HEK293 (cell line): ENCODE measurements at regions not wholly inside any gene's neighbourhood (a gene's known extent, or its start where the extent isn't known, plus 50 kb on each side); places are given as distances from the start of the nearest gene placed in this dataset.

Experiments
- CTCF ChIA-PET: fragments of 350-600 bp; formaldehyde crosslinking; extraction: SDS; loops from one replicate; lab custom pipeline; 2021; ENCODE audit warnings: antibody characterized with exemption; lab: Yijun Ruan, JAX
- POLR2A ChIA-PET: fragments of 300-600 bp; formaldehyde crosslinking; extraction: SDS; loops from one replicate; lab custom pipeline; 2020; ENCODE audit warnings: antibody characterized with exemption, inconsistent platforms; lab: Yijun Ruan, JAX
- H3K27ac ChIP-seq: fragments of 200-500 bp; sonication (Bioruptor generic); 2 replicates; pipeline ENCODE4 v1.5.1; 2014; ENCODE audit warnings: low read depth, low read length, control low read depth, inconsistent platforms; ENCODE audit errors: extremely low read depth
- H3K36me3 ChIP-seq, 2 experiments: fragments of 200-500 bp in 1 of 2; sonication (Bioruptor generic) in 1 of 2; 1 replicate in 1 of 2; 2 replicates in 1 of 2; pipeline ENCODE4 v1.5.1; 2014 to 2017; ENCODE audit warnings: inconsistent platforms in 2 of 2, low read length in 2 of 2; ENCODE audit not compliant: control insufficient read depth in 2 of 2, insufficient read depth in 1 of 2
- H3K4me1 ChIP-seq: fragments of 200-500 bp; sonication (Bioruptor generic); 2 replicates; pipeline ENCODE4 v1.5.1; 2014; ENCODE audit warnings: mild to moderate bottlenecking, low read length, inconsistent platforms; ENCODE audit not compliant: control insufficient read depth, insufficient read depth
- H3K4me3 ChIP-seq: 2 replicates; pipeline ENCODE4 v1.5.1; 2011; ENCODE audit warnings: low read depth, mild to moderate bottlenecking, control low read depth, low read length, moderate library complexity
- H3K9me3 ChIP-seq: fragments of 200-500 bp; sonication (Bioruptor generic); 2 replicates; pipeline ENCODE4 v1.5.1; 2014; ENCODE audit warnings: low read depth, low read length, inconsistent platforms; ENCODE audit not compliant: control insufficient read depth, insufficient read depth
- HOXC10 ChIP-seq: sonication (generic); formaldehyde crosslinking; IDR thresholded peaks from 2 replicates; pipeline ENCODE4 v1.8.1; 2023; ENCODE audit warnings: mild to moderate bottlenecking, missing genetic modification reagents
- TCF7L2 ChIP-seq: IDR thresholded peaks from 2 replicates; pipeline ENCODE4 v1.6.1; 2011; ENCODE audit warnings: low read depth, mild to moderate bottlenecking, inconsistent platforms, low read length, moderate library complexity, borderline replicate concordance
- YY1 ChIP-seq: fragments of 450-650 bp; formaldehyde crosslinking; IDR thresholded peaks from 2 replicates; pipeline ENCODE4 v1.5.1; 2018; ENCODE audit warnings: missing biosample characterization, missing genetic modification characterization
- ZIC2 ChIP-seq: fragments of 450-650 bp; formaldehyde crosslinking; IDR thresholded peaks from 2 replicates; pipeline ENCODE4 v1.5.1; 2016; ENCODE audit warnings: missing biosample characterization, missing genetic modification characterization
- ZNF157 ChIP-seq: fragments of 450-650 bp; formaldehyde crosslinking; IDR thresholded peaks from 2 replicates; pipeline ENCODE4 v1.5.1; 2016; ENCODE audit warnings: missing biosample characterization, missing genetic modification characterization
- ZNF2 ChIP-seq: fragments of 450-650 bp; formaldehyde crosslinking; IDR thresholded peaks from 2 replicates; pipeline ENCODE4 v1.5.1; 2016; ENCODE audit warnings: missing biosample characterization, missing genetic modification characterization
- ZNF350 ChIP-seq: fragments of 450-650 bp; formaldehyde crosslinking; IDR thresholded peaks from 2 replicates; pipeline ENCODE4 v1.5.0; 2017; ENCODE audit warnings: missing biosample characterization, mild to moderate bottlenecking, missing genetic modification characterization
- ZNF404 ChIP-seq: fragments of 450-650 bp; formaldehyde crosslinking; IDR thresholded peaks from 2 replicates; pipeline ENCODE4 v1.5.1; 2017; ENCODE audit warnings: missing biosample characterization, missing genetic modification characterization
- ZNF585B ChIP-seq: fragments of 450-650 bp; formaldehyde crosslinking; IDR thresholded peaks from 2 replicates; pipeline ENCODE4 v1.5.1; 2016; ENCODE audit warnings: missing biosample characterization, missing genetic modification characterization
- ZNF623 ChIP-seq: fragments of 450-650 bp; formaldehyde crosslinking; IDR thresholded peaks from 2 replicates; pipeline ENCODE4 v1.5.1; 2016; ENCODE audit warnings: missing biosample characterization, missing genetic modification characterization
- ZNF654 ChIP-seq: fragments of 450-650 bp; formaldehyde crosslinking; IDR thresholded peaks from 2 replicates; pipeline ENCODE4 v1.5.1; 2016; ENCODE audit warnings: low read depth, missing biosample characterization, missing genetic modification characterization
- ZNF658 ChIP-seq: fragments of 450-650 bp; formaldehyde crosslinking; IDR thresholded peaks from 2 replicates; pipeline ENCODE4; 2016; ENCODE audit warnings: missing biosample characterization, missing genetic modification characterization
- ZNF792 ChIP-seq: fragments of 450-650 bp; formaldehyde crosslinking; IDR thresholded peaks from 2 replicates; pipeline ENCODE4 v1.5.1; 2016; ENCODE audit warnings: missing biosample characterization, missing genetic modification characterization
- ZNF843 ChIP-seq: fragments of 450-650 bp; formaldehyde crosslinking; IDR thresholded peaks from 2 replicates; pipeline ENCODE4 v1.5.1; 2016; ENCODE audit warnings: missing biosample characterization, missing genetic modification characterization
- TF ChIP-seq, protein P1 (sequence below): fragments of 450-650 bp; formaldehyde crosslinking; IDR thresholded peaks from 2 replicates; pipeline ENCODE4 v1.5.1; 2016; ENCODE audit warnings: missing biosample characterization, missing genetic modification characterization
- TF ChIP-seq, protein P2 (sequence below): fragments of 450-650 bp; formaldehyde crosslinking; IDR thresholded peaks from 2 replicates; pipeline ENCODE4 v1.5.1; 2016; ENCODE audit warnings: missing biosample characterization, missing genetic modification characterization
- TF ChIP-seq, protein P3 (sequence below): fragments of 450-650 bp; formaldehyde crosslinking; IDR thresholded peaks from 2 replicates; pipeline ENCODE4 v1.5.1; 2017; ENCODE audit warnings: missing biosample characterization, missing genetic modification characterization
- TF ChIP-seq, protein P4 (sequence below): fragments of 450-650 bp; formaldehyde crosslinking; IDR thresholded peaks from 2 replicates; pipeline ENCODE4 v1.5.1; 2016; ENCODE audit warnings: missing biosample characterization, missing genetic modification characterization
- TF ChIP-seq, protein P5 (sequence below): sonication (generic); formaldehyde crosslinking; IDR thresholded peaks from 2 replicates; pipeline ENCODE4 v1.8.1; 2022; ENCODE audit warnings: mild to moderate bottlenecking, moderate library complexity, missing genetic modification reagents

DNA sequence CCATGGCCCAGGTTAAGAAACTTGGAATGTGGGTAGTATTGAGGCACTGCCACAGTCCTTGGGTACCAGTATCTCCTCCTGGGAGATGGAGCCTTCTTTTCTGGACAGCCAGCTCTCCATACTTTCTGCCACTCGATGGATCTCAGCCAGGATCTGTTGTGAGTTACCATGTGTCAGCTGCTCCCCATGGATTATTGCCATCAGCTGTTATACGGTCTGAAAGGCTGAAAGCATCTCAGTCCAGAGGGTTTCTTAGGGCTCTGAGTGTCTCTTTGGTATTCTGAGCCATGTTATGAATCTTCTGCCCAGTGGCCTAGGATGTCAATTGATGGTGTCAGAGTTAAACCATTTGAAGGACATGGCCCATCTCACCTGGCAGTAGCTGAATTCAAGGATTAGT, 197.5 kb downstream of the C7orf25 start:
- H3K9me3 ChIP-seq: no peaks in the 10 kb centered on the region
- ChIA-PET POLR2A (no interaction called here), CTCF (no interaction called here)

DNA sequence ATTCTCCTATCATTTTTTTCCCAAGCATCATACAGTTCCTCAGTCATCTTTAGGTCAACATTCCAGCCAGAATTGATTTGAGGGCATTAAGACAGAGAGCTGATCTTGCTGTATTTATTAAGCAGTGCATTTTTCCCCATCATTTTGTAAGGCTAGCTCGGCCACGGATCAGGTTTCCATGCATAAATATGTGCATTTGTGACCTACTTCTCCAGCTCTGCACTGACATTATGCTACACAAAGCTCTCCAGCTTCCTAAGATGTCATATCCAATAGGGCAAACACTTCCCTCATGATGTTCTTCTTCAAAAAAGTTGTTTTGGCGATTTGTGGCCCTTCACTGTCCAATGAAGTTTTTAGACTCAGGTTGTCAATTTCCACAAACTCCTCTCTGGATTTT, 202.6 kb downstream of the C7orf25 start:
- ChIA-PET POLR2A (no interaction called here), CTCF (interaction anchor here (0.9 kb wide), 1 partner anchor 167 kb away, joined by 3 read pairs; no protein-coding TSS in a partner anchor)
- no peaks in the 10 kb centered on the region for H3K4me1 ChIP-seq
- H3K9me3 ChIP-seq: no peaks in the 10 kb centered on the region
- TF ChIP-seq ZNF658 (tag by site-specific recombination) (no peak), ZIC2 (tag by site-specific recombination) (no peak), ZNF654 (tag by site-specific recombination) (no peak), HOXC10 (CRISPR knock-in tag) (no peak)
- no peaks in the 10 kb centered on the region for H3K36me3 ChIP-seq
- no peak overlapping the region for H3K4me3 ChIP-seq
- no peak overlapping the region for H3K27ac ChIP-seq

More for the DNA sequence above, 197.5 kb downstream of the C7orf25 start:
- Histone ChIP-seq H3K4me3 (no peak overlapping the region), H3K27ac (no peak overlapping the region), H3K36me3 (no peaks in the 10 kb centered on the region), H3K4me1 (no peaks in the 10 kb centered on the region)
- TF ChIP-seq TCF7L2: no peak
- no peak for TF ChIP-seq ZNF843 (tag by site-specific recombination)
- TF ChIP-seq, protein P1, sequence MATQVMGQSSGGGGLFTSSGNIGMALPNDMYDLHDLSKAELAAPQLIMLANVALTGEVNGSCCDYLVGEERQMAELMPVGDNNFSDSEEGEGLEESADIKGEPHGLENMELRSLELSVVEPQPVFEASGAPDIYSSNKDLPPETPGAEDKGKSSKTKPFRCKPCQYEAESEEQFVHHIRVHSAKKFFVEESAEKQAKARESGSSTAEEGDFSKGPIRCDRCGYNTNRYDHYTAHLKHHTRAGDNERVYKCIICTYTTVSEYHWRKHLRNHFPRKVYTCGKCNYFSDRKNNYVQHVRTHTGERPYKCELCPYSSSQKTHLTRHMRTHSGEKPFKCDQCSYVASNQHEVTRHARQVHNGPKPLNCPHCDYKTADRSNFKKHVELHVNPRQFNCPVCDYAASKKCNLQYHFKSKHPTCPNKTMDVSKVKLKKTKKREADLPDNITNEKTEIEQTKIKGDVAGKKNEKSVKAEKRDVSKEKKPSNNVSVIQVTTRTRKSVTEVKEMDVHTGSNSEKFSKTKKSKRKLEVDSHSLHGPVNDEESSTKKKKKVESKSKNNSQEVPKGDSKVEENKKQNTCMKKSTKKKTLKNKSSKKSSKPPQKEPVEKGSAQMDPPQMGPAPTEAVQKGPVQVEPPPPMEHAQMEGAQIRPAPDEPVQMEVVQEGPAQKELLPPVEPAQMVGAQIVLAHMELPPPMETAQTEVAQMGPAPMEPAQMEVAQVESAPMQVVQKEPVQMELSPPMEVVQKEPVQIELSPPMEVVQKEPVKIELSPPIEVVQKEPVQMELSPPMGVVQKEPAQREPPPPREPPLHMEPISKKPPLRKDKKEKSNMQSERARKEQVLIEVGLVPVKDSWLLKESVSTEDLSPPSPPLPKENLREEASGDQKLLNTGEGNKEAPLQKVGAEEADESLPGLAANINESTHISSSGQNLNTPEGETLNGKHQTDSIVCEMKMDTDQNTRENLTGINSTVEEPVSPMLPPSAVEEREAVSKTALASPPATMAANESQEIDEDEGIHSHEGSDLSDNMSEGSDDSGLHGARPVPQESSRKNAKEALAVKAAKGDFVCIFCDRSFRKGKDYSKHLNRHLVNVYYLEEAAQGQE (tag by site-specific recombination): no peak
- TF ChIP-seq ZNF585B (tag by site-specific recombination): no peak
- TF ChIP-seq ZNF623 (tag by site-specific recombination): no peak
- TF ChIP-seq, protein P2, sequence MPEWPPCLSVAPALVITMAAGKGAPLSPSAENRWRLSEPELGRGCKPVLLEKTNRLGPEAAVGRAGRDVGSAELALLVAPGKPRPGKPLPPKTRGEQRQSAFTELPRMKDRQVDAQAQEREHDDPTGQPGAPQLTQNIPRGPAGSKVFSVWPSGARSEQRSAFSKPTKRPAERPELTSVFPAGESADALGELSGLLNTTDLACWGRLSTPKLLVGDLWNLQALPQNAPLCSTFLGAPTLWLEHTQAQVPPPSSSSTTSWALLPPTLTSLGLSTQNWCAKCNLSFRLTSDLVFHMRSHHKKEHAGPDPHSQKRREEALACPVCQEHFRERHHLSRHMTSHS (tag by site-specific recombination): no peak
- TF ChIP-seq, protein P3, sequence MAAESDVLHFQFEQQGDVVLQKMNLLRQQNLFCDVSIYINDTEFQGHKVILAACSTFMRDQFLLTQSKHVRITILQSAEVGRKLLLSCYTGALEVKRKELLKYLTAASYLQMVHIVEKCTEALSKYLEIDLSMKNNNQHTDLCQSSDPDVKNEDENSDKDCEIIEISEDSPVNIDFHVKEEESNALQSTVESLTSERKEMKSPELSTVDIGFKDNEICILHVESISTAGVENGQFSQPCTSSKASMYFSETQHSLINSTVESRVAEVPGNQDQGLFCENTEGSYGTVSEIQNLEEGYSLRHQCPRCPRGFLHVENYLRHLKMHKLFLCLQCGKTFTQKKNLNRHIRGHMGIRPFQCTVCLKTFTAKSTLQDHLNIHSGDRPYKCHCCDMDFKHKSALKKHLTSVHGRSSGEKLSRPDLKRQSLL (tag by site-specific recombination): no peak
- TF ChIP-seq, all 188 proteins: peak for 0

DNA sequence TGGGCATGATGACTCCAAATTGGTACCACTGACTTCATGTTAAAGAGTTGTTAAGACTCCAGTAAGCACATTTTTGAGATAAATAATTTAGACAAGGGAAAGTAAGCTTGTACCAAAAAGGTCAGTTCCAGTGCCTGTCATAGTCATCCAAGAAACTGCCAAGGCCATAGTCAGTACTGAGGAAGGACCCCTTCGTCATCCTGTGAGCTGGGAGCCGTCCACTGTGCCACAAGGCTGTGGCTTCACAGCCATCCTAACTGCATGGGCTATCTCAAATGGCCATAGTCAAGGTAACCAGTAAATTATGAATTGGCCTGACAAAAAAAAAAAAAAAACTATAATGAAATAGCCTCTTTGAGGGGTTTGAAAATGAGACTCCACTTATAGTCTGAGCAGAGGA, 207.2 kb downstream of the C7orf25 start:
- no peak for TF ChIP-seq ZNF350
- no peak for TF ChIP-seq ZNF157
- Histone ChIP-seq H3K27ac (no peak overlapping the region), H3K36me3 (no peaks in the 10 kb centered on the region), H3K9me3 (no peaks in the 10 kb centered on the region), H3K4me3 (no peak overlapping the region), H3K4me1 (no peaks in the 10 kb centered on the region)
- ChIA-PET POLR2A (no interaction called here), CTCF (interaction anchor here (0.7 kb wide), 1 partner anchor 224 kb away, joined by 3 read pairs; no protein-coding TSS in a partner anchor)

DNA sequence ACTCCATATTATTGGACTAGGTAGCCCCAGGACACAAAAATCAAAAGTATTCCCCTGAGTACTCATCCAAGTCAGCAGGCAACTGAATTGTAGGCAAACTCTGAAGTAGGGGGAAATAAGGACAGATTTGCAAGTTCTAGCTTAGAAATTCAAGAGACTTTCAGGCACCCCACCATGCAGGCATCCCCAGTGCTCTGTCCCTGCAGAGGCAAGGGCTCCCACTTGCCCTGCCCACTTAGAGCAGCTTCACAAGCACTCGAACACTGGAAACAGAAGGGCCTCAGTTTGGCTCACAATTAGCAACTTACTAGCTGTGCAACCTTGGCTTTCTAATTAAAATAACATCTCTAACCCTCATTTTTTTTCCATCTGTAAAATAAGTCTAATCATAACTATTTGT, 209.2 kb downstream of the C7orf25 start:
- Histone ChIP-seq H3K4me3 (no peak overlapping the region), H3K27ac (no peak overlapping the region), H3K4me1 (no peaks in the 10 kb centered on the region), H3K36me3 (no peaks in the 10 kb centered on the region), H3K9me3 (no peaks in the 10 kb centered on the region)
- POLR2A ChIA-PET: no interaction called here
- CTCF ChIA-PET: interaction anchor here (0.8 to 1.4 kb wide), 4 partner anchors 11 to 762 kb away, joined by 3 to 5 read pairs (median 4); no protein-coding TSS in a partner anchor
- TF ChIP-seq, protein P4, sequence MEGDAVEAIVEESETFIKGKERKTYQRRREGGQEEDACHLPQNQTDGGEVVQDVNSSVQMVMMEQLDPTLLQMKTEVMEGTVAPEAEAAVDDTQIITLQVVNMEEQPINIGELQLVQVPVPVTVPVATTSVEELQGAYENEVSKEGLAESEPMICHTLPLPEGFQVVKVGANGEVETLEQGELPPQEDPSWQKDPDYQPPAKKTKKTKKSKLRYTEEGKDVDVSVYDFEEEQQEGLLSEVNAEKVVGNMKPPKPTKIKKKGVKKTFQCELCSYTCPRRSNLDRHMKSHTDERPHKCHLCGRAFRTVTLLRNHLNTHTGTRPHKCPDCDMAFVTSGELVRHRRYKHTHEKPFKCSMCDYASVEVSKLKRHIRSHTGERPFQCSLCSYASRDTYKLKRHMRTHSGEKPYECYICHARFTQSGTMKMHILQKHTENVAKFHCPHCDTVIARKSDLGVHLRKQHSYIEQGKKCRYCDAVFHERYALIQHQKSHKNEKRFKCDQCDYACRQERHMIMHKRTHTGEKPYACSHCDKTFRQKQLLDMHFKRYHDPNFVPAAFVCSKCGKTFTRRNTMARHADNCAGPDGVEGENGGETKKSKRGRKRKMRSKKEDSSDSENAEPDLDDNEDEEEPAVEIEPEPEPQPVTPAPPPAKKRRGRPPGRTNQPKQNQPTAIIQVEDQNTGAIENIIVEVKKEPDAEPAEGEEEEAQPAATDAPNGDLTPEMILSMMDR (tag by site-specific recombination): no peak
- TF ChIP-seq, protein P5, sequence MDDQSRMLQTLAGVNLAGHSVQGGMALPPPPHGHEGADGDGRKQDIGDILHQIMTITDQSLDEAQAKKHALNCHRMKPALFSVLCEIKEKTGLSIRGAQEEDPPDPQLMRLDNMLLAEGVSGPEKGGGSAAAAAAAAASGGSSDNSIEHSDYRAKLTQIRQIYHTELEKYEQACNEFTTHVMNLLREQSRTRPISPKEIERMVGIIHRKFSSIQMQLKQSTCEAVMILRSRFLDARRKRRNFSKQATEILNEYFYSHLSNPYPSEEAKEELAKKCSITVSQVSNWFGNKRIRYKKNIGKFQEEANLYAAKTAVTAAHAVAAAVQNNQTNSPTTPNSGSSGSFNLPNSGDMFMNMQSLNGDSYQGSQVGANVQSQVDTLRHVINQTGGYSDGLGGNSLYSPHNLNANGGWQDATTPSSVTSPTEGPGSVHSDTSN (CRISPR knock-in tag): no peak
- TF ChIP-seq ZNF404 (tag by site-specific recombination) (no peak), ZNF2 (no peak), YY1 (no peak), ZNF792 (tag by site-specific recombination) (no peak)
